C1 segment of cervical spinal cord (tissue), 14 donors: ENCODE measurements at regions not wholly inside any gene's neighbourhood (a gene's known extent, or its start where the extent isn't known, plus 50 kb on each side); places are given as distances from the start of the nearest gene placed in this dataset.

ENCODE experiments used
- DNase-seq, 14 donors: peaks; one replicate each; lab custom pipeline; 2025; lab: John Stamatoyannopoulos, UW

GRCh38 chr2:158006961-158007719 lies 94.5 kb upstream of the UPP2 start:
- DNase-seq = no peak

GRCh38 chr2:158004126-158004764 lies 97.4 kb upstream of the UPP2 start:
- DNase-seq = no peak

- DNase-seq = no peak
Measured at GRCh38 chr2:158002079-158002478, 99.6 kb upstream of the UPP2 start.

GRCh38 chr2:157996799-157997198 lies 104.9 kb upstream of the UPP2 start:
- no peak for DNase-seq

- no peak for DNase-seq
Measured at GRCh38 chr2:157995117-157995516, 106.6 kb upstream of the UPP2 start.

GRCh38 chr2:157991932-157992331 lies 109.7 kb upstream of the UPP2 start:
- DNase-seq = no peak

GRCh38 chr2:157990173-157990572 lies 111.5 kb upstream of the UPP2 start:
- DNase-seq = peak in 1 of 14 donors; percentile 2

GRCh38 chr2:157989227-157989626 lies 112.4 kb upstream of the UPP2 start:
- DNase-seq = peak in 1 of 14 donors; percentile 18

GRCh38 chr2:157986761-157987160 lies 110.6 kb upstream of the ACVR1 start:
- DNase-seq = peak in 1 of 14 donors; percentile 75

- DNase-seq = no peak
Measured at GRCh38 chr2:157984866-157985265, 108.7 kb upstream of the ACVR1 start.

- DNase-seq = no peak
Measured at GRCh38 chr2:157980020-157980419, 103.9 kb upstream of the ACVR1 start.

- no peak for DNase-seq
Measured at GRCh38 chr2:157971702-157972101, 95.6 kb upstream of the ACVR1 start.

GRCh38 chr2:157967856-157968255 lies 91.7 kb upstream of the ACVR1 start:
- DNase-seq = no peak

GRCh38 chr2:157959249-157959648 lies 83.1 kb upstream of the ACVR1 start:
- DNase-seq = no peak

- no peak for DNase-seq
Measured at GRCh38 chr2:157957596-157957995, 81.5 kb upstream of the ACVR1 start.

- DNase-seq = no peak
Measured at GRCh38 chr2:157952558-157952957, 76.4 kb upstream of the ACVR1 start.

GRCh38 chr2:157948856-157949255 lies 72.7 kb upstream of the ACVR1 start:
- no peak for DNase-seq

GRCh38 chr2:157946919-157947557 lies 70.9 kb upstream of the ACVR1 start:
- no peak for DNase-seq

GRCh38 chr2:157940024-157940423 lies 63.9 kb upstream of the ACVR1 start:
- DNase-seq = no peak

- DNase-seq = no peak
Measured at GRCh38 chr2:157938556-157938955, 62.4 kb upstream of the ACVR1 start.

GRCh38 chr2:157936406-157936805 lies 60.3 kb upstream of the ACVR1 start:
- no peak for DNase-seq

- DNase-seq = no peak
Measured at GRCh38 chr2:157935378-157935906, 59.3 kb upstream of the ACVR1 start.
